Stimulated activated effector memory CD8-positive, alpha-beta T cell treated with anti-CD3 and anti-CD28 coated beads, Interleukin-12 subunit alpha, Interleukin-12 subunit beta, amount 100 ng/mL, for 72 hours (primary cell): ENCODE measurements at regions not wholly inside any gene's neighbourhood (a gene's known extent, or its start where the extent isn't known, plus 50 kb on each side); places are given as distances from the start of the nearest gene placed in this dataset.

ENCODE experiments used
- ATAC-seq: fragments of 150-1000 bp; cut with Tn5 transposase; 2 replicates; pipeline ENCODE4 v1.10.0; 2021
- DNase-seq, 2 donors: peaks; one replicate each; pipeline ENCODE4 v3.0.0; 2021 to 2022; ENCODE audit warnings: low spot score in 2 of 2
- H3K27ac Mint-ChIP-seq: one replicate; pipeline ENCODE4 v1.8.0; 2022; ENCODE audit warnings: mild to moderate bottlenecking, mixed read lengths
- H3K36me3 Mint-ChIP-seq: one replicate; pipeline ENCODE4 v1.8.0; 2022; ENCODE audit warnings: mild to moderate bottlenecking, mixed read lengths
- H3K4me1 Mint-ChIP-seq: one replicate; pipeline ENCODE4 v1.8.0; 2022; ENCODE audit warnings: mixed read lengths
- H3K4me3 Mint-ChIP-seq: one replicate; pipeline ENCODE4 v1.8.0; 2022; ENCODE audit warnings: mild to moderate bottlenecking, mixed read lengths
- H3K9me3 Mint-ChIP-seq: one replicate; pipeline ENCODE4 v1.8.0; 2022; ENCODE audit warnings: mixed read lengths

GRCh38 chr6:22621701-22622100, 52.3 kb downstream of the HDGFL1 start:
- ATAC-seq, result no peak
- peaks cover 19% of the 10 kb centered on the region for H3K9me3 Mint-ChIP-seq
- H3K4me1 Mint-ChIP-seq, result no peaks in the 10 kb centered on the region
- H3K4me3 Mint-ChIP-seq, result no peak overlapping the region
- no peak for DNase-seq
- no peaks in the 10 kb centered on the region for H3K36me3 Mint-ChIP-seq
- H3K27ac Mint-ChIP-seq, result no peak overlapping the region

- DNase-seq, result no peak
Measured at GRCh38 chr6:22622351-22622750, 53.0 kb downstream of the HDGFL1 start.

GRCh38 chr6:22622813-22623212, 53.4 kb downstream of the HDGFL1 start:
- Mint-ChIP-seq H3K36me3 (no peaks in the 10 kb centered on the region), H3K4me3 (no peak overlapping the region), H3K4me1 (no peaks in the 10 kb centered on the region), H3K9me3 (peaks cover 19% of the 10 kb centered on the region), H3K27ac (no peak overlapping the region)
- ATAC-seq (no peak), DNase-seq (no peak)

More at GRCh38 chr6:22622351-22622750, 53.0 kb downstream of the HDGFL1 start:
- no peak for ATAC-seq
- no peaks in the 10 kb centered on the region for H3K4me1 Mint-ChIP-seq
- no peak overlapping the region for H3K27ac Mint-ChIP-seq
- H3K4me3 Mint-ChIP-seq, result no peak overlapping the region
- no peaks in the 10 kb centered on the region for H3K36me3 Mint-ChIP-seq
- peaks cover 19% of the 10 kb centered on the region for H3K9me3 Mint-ChIP-seq

- Mint-ChIP-seq H3K9me3 (peaks cover 16% of the 10 kb centered on the region), H3K27ac (no peak overlapping the region), H3K4me1 (no peaks in the 10 kb centered on the region), H3K36me3 (no peaks in the 10 kb centered on the region), H3K4me3 (no peak overlapping the region)
- no peak for ATAC-seq
- no peak for DNase-seq
Measured at GRCh38 chr6:22627644-22628043, 58.3 kb downstream of the HDGFL1 start.

- H3K4me1 Mint-ChIP-seq, result no peaks in the 10 kb centered on the region
- ATAC-seq, result no peak
- no peak overlapping the region for H3K27ac Mint-ChIP-seq
- H3K4me3 Mint-ChIP-seq, result no peak overlapping the region
- H3K9me3 Mint-ChIP-seq, result peaks cover 21% of the 10 kb centered on the region
- no peaks in the 10 kb centered on the region for H3K36me3 Mint-ChIP-seq
- no peak for DNase-seq
Measured at GRCh38 chr6:22631091-22631490, 61.7 kb downstream of the HDGFL1 start.

- Mint-ChIP-seq H3K4me3 (no peak overlapping the region), H3K36me3 (no peaks in the 10 kb centered on the region), H3K4me1 (no peaks in the 10 kb centered on the region), H3K9me3 (peaks cover 15% of the 10 kb centered on the region), H3K27ac (no peak overlapping the region)
- DNase-seq, result no peak
- ATAC-seq, result no peak
Measured at GRCh38 chr6:22632581-22633145, 63.3 kb downstream of the HDGFL1 start.

- no peaks in the 10 kb centered on the region for H3K4me1 Mint-ChIP-seq
- peaks cover 4% of the 10 kb centered on the region for H3K9me3 Mint-ChIP-seq
- no peaks in the 10 kb centered on the region for H3K36me3 Mint-ChIP-seq
- DNase-seq (no peak), ATAC-seq (no peak)
- H3K4me3 Mint-ChIP-seq, result no peak overlapping the region
- H3K27ac Mint-ChIP-seq, result no peak overlapping the region
Measured at GRCh38 chr6:22636452-22636851, 67.1 kb downstream of the HDGFL1 start.

GRCh38 chr6:22637782-22638181, 68.4 kb downstream of the HDGFL1 start:
- ATAC-seq (no peak), DNase-seq (no peak)
- no peaks in the 10 kb centered on the region for H3K36me3 Mint-ChIP-seq

GRCh38 chr6:22638320-22638719, 69.0 kb downstream of the HDGFL1 start:
- Mint-ChIP-seq H3K27ac (no peak overlapping the region), H3K4me1 (no peaks in the 10 kb centered on the region), H3K36me3 (no peaks in the 10 kb centered on the region), H3K4me3 (no peak overlapping the region), H3K9me3 (peaks cover 4% of the 10 kb centered on the region)
- ATAC-seq (no peak), DNase-seq (no peak)

More at GRCh38 chr6:22637782-22638181, 68.4 kb downstream of the HDGFL1 start:
- H3K4me1 Mint-ChIP-seq, result no peaks in the 10 kb centered on the region
- no peak overlapping the region for H3K4me3 Mint-ChIP-seq
- no peak overlapping the region for H3K27ac Mint-ChIP-seq
- H3K9me3 Mint-ChIP-seq, result peaks cover 4% of the 10 kb centered on the region

- Mint-ChIP-seq H3K9me3 (peaks cover 3% of the 10 kb centered on the region), H3K4me1 (no peaks in the 10 kb centered on the region), H3K27ac (no peak overlapping the region), H3K4me3 (no peak overlapping the region), H3K36me3 (no peaks in the 10 kb centered on the region)
- no peak for DNase-seq
- no peak for ATAC-seq
Measured at GRCh38 chr6:22642254-22642653, 72.9 kb downstream of the HDGFL1 start.

GRCh38 chr6:22643780-22644179, 74.4 kb downstream of the HDGFL1 start:
- no peak for ATAC-seq
- Mint-ChIP-seq H3K4me1 (no peaks in the 10 kb centered on the region), H3K27ac (no peak overlapping the region), H3K4me3 (no peak overlapping the region), H3K9me3 (peaks cover 3% of the 10 kb centered on the region), H3K36me3 (no peaks in the 10 kb centered on the region)
- DNase-seq, result no peak

- H3K27ac Mint-ChIP-seq, result no peak overlapping the region
- no peak overlapping the region for H3K4me3 Mint-ChIP-seq
- ATAC-seq (no peak), DNase-seq (no peak)
- no peaks in the 10 kb centered on the region for H3K36me3 Mint-ChIP-seq
- no peaks in the 10 kb centered on the region for H3K4me1 Mint-ChIP-seq
- peaks cover 3% of the 10 kb centered on the region for H3K9me3 Mint-ChIP-seq
Measured at GRCh38 chr6:22647719-22648118, 78.4 kb downstream of the HDGFL1 start.

- DNase-seq, result no peak
- Mint-ChIP-seq H3K9me3 (no peaks in the 10 kb centered on the region), H3K4me3 (no peak overlapping the region), H3K4me1 (no peaks in the 10 kb centered on the region), H3K36me3 (no peaks in the 10 kb centered on the region), H3K27ac (no peak overlapping the region)
- no peak for ATAC-seq
Measured at GRCh38 chr6:22651731-22652130, 82.4 kb downstream of the HDGFL1 start.

GRCh38 chr6:22653980-22654610, 84.7 kb downstream of the HDGFL1 start:
- Mint-ChIP-seq H3K4me3 (no peak overlapping the region), H3K4me1 (no peaks in the 10 kb centered on the region)
- no peak for ATAC-seq

GRCh38 chr6:22656706-22657351, 87.5 kb downstream of the HDGFL1 start:
- no peak for DNase-seq
- Mint-ChIP-seq H3K4me1 (no peaks in the 10 kb centered on the region), H3K36me3 (no peaks in the 10 kb centered on the region), H3K27ac (no peak overlapping the region), H3K9me3 (peaks cover 4% of the 10 kb centered on the region), H3K4me3 (no peak overlapping the region)
- no peak for ATAC-seq

More at GRCh38 chr6:22653980-22654610, 84.7 kb downstream of the HDGFL1 start:
- Mint-ChIP-seq H3K27ac (no peak overlapping the region), H3K9me3 (no peaks in the 10 kb centered on the region), H3K36me3 (no peaks in the 10 kb centered on the region)
- no peak for DNase-seq

GRCh38 chr6:22657352-22657980, 88.1 kb downstream of the HDGFL1 start:
- no peaks in the 10 kb centered on the region for H3K36me3 Mint-ChIP-seq
- ATAC-seq, result no peak
- H3K4me3 Mint-ChIP-seq, result no peak overlapping the region
- no peak overlapping the region for H3K27ac Mint-ChIP-seq
- H3K9me3 Mint-ChIP-seq, result peaks cover 5% of the 10 kb centered on the region
- no peaks in the 10 kb centered on the region for H3K4me1 Mint-ChIP-seq
- DNase-seq, result no peak
